EH (cell line): ENCODE measurements at regions not wholly inside any gene's neighbourhood (a gene's known extent, or its start where the extent isn't known, plus 50 kb on each side); places are given as distances from the start of the nearest gene placed in this dataset.

Experiments used
- DNase-seq: peaks from one replicate; pipeline ENCODE4 v3.0.0-alpha.2; 2015; ENCODE audit warnings: low read depth

GRCh38 chr7:86972072-86972471 lies 87.4 kb downstream of the ELAPOR2 start:
- no peak for DNase-seq

GRCh38 chr7:86970986-86971385 lies 88.5 kb downstream of the ELAPOR2 start:
- no peak for DNase-seq

DNA sequence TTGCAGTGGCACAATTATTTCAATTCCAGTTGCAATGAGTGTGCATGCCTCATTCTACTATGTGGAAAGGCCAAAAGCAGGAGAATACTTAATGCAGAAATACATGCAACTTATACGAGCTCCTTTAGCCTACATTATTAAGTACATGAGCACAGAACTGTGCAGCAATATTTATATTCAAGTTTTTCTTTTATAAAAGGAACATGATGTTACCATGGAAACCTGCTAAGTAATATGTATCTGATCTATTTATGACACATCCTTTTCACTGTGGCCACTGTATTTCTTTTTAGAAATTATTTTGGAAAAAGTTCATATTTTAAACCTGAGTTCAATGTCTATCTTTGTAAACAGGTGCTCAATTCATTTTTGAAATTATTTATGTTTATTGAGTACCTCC lies 88.9 kb downstream of the ELAPOR2 start:
- DNase-seq, result no peak

DNA sequence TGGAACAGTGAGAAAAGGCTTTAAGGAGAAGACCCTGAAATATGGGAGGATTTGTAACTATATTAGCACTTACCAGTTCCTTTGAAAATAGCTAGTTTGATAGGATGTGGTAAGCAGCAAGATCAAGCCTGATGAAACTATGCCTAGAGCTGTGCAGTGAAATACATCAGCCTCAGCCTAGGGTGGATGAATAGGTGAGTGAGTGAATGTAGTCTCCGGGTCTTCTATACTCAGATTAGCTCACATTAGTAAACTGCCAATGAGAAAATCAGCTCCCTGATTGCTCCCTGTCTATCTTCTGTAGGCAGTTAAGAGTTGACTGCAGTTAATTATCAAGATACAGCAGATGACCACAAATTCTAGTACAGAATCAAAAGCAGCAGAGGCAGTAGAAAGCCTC lies 89.6 kb downstream of the ELAPOR2 start:
- DNase-seq, result no peak

- DNase-seq, result no peak
Observed at GRCh38 chr7:86968618-86969017, 90.8 kb downstream of the ELAPOR2 start.

GRCh38 chr7:86966916-86967315 lies 92.5 kb downstream of the ELAPOR2 start:
- DNase-seq, result no peak

DNA sequence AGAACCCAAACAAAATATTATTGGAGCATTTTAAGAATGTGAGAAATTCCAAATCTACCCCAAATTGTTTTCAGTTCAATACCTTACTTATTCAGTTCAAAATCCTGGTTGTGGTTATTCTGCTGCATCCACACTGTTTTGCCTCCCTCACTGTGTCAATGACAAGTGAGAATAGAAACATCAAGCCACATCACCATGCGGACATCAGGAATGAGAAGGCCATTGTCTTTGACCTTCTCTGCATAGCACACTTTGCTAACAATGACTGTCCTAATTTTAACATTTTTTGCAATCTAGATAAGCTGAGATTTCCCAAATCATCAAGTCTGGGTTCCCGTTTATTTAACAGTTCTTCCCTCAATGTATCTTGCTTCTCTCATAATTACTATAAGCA lies 93.7 kb downstream of the ELAPOR2 start:
- no peak for DNase-seq

- no peak for DNase-seq
Observed at GRCh38 chr7:86964973-86965726, 94.3 kb downstream of the ELAPOR2 start.

DNA sequence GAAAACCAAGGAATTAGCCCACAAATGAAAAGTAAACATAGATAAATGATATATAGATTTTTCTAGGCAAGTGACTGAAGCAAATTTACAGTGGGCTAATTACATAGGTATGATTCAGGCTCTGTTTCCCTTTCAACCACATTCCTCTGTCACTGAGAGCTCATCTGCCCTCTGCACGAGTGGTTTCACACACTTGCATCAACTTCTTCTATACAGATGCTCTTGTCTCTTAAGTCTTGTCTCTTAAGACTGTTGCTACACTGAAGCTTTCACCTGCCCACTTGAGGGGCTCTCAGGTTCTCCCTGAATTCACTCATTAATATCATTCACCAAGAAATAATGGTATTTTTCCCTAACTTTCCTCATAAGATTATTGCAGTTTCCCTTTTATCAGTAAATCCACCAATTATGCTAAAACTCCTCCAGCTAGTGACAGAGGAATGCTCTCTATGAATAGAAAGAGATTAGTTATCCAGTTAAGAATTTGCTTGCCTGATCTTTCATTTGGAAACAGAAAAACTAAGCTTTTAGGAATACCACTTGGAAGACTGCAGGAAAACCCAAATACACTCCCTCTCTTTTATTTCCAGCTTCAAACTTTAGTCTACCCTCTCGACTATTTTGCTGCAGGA lies 95.7 kb downstream of the ELAPOR2 start:
- DNase-seq, result peak; percentile 36

DNA sequence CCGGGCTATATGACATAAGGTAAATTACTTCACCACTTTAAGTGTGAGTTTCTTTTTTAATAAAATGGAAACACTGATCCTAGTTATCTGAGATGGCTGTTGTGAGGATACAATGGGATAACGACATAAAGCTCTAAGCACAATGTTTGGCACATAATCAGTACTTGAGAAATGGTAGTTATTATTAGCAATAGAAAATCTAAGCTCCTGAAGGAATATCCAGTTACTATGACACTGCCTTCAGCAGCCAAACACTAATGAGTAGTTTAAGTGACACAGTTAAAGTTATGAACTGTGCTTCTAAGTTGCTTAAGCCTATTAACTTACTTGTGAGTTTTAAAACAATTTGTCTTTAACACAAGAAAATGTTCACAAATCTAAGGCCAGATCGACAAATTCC lies 96.8 kb downstream of the ELAPOR2 start:
- no peak for DNase-seq

DNA sequence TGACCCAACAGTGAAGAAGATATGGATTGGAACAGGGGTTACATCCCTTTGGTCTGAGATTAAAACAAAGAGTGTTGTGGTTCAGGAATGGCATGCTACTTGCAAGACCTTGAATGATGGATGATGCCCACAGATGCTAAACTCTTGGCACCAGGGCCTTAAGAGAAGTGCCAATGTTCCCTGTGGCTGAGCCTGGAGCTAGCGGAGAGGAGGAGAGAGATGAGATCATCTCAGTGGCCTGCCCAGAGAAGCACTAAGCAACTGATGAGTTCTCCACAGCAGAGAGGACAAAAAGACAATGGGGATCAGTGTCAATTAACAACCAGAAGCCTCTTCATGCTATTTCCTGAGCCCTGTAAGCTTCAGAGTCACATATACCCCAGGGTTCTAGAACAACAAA lies 97.8 kb downstream of the ELAPOR2 start:
- DNase-seq, result no peak

DNA sequence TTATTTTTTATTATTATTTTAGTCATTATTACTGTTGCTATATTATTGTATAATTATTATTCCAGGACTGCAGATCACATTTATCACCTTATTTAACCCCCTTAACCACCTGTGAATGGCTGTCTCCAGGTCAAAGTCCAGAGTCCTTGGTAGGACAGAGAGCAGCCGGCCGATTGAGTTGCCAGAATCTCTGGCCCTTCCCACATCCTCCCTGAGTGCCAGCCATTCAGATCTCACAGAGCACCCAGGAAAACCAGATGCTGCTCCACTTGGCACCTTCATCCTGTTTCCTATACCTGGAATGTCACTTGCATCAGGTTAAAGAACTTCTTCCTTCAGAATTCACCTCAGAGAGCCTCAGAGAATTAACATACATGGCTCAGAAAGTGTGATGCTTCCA lies 101.1 kb downstream of the ELAPOR2 start:
- DNase-seq, result no peak

DNA sequence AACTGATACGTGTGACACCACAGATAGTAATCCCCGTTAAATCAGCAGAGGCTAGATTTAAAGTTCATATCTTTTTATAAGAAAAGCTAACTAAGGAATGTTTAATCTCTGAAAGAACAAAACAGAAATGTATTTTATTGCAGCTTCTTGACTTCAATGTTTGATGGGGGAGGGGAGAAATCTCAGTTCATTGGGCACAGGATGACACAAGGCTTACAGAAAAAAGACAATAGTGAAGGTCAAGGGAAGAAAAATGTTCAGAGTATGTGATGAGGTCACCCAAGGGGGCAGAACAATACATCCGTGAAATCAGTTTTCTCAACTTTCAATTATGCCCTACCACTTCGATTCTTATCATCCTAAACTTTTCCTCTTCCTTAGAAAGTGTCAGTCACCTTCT lies 102.9 kb downstream of the ELAPOR2 start:
- no peak for DNase-seq

DNA sequence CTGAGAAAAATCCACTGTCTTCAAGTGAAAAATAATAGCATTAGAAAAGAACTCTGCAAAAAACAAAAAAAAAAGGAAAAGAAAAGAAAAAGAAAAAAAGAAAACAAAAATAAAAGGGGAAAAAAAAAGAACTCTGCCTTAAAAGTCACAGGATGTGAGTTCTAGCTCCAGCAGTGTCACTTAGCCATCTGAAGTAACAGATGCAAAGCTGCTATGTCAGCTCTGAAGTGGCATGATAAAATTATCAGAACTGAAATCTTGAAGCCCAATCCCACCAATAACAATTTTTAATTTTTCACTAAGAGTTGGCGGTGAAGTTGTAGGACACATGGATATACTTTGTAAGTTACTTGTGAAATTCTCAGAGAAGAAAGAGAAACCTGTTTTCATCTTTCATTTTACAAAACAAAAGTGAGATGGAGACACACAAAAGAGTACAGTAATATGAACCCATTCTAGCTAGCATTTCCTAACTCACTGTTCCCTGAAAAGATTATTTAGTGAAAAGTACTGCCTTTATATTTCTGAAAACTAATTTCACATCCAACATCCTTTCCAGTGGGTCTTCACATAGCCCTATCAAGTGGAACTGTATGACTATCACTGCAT lies 103.5 kb downstream of the ELAPOR2 start:
- no peak for DNase-seq

- DNase-seq, result no peak
Observed at GRCh38 chr7:86954971-86955370, 104.5 kb downstream of the ELAPOR2 start.

- no peak for DNase-seq
Observed at GRCh38 chr7:86953653-86954336, 105.7 kb downstream of the ELAPOR2 start.

DNA sequence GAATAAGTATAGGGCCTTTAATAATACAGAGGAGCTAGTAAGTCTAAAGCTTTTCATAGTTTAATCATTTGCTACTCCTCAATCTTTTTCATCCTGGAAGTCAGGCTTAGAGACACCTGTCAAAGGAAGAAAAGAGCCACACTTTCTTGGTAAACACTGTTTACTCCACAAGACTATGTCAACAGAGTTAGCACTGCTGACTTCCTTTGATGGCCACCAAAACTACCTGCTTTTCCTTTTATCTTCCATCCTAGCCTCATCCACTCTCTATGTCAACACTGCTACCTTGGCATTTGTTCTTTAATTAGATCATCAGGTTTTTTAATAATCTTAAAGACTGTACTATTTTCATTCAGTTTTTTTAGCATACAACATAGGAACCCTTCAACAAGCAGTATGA lies 106.2 kb downstream of the ELAPOR2 start:
- no peak for DNase-seq

DNA sequence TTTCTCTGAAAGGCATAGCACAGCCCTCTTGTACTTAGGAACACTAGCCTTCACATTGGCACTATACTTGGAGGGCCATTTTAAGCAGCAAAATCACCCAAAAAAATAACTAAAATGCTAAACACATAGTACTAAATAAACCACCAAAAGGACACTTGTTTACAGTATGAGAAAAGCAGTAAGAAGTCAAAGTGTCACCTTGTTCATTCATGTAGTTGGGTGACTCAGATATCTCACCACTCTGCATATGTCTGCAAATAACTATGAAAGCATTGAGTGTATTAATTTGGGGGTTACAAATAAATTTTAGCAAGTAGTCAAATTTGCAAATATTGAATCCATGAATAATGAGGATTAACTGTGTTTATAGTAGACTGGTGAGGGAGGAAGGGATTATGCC lies 107.6 kb downstream of the ELAPOR2 start:
- DNase-seq, result no peak

GRCh38 chr7:86950944-86951343 lies 108.5 kb downstream of the ELAPOR2 start:
- DNase-seq, result no peak

DNA sequence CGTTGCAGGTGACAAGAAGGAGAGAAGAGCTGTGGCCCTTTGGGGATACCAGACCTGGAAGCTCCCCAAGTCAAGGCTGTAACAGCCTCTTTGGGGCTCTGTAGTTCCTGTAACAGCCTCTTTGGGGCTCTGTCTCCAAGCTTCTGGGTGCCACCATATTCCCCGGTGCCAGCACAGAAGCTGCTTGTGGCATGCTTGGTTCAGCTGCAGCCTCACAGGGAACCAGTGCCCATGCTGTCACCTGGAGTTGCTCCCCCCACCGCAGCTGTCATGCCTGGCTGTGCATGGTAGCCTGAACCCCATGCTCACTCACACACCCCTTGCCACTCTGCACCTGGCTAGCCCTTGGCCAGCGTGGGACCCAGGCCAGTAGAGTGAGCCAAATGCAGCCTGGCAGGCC lies 109.1 kb downstream of the ELAPOR2 start:
- no peak for DNase-seq

- DNase-seq, result no peak
Observed at GRCh38 chr7:86949779-86950260, 109.6 kb downstream of the ELAPOR2 start.

DNA sequence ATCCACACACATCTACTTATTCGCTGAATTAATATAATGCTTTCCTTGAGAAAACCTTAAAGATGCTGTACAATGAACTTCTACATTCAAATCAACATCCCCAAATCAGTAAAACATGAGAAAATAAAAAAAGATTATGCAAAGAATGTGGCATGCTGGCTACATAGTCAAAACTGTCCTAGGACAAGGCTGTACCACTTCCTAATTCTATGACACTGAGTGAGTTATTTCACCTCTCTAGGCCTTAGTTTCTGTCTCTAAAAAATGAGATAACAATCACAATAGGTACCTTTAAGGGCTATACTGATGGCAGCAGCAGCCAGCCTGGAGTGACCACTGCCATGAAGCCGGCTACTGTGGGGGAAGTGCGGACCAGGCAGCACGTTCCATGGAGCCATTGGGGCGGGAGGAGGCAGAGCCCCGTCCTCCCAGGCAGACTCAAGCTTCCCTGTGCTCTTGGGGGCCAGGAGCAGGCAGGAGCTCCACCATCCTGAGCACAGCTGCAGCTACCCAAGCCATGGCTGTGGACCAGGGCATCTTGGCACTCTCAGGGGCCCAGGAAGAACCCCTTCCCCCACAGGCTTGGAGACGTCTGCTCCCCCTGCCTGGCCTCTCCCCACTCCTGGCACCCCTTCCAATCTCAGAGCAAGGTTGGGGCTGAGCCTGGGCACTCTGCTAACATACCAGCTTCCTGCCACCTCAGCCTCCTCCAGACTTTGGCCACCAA lies 110.2 kb downstream of the ELAPOR2 start:
- no peak for DNase-seq
